ENCODE measurements at regions not wholly inside any gene's neighbourhood (a gene's known extent, or its start where the extent isn't known, plus 50 kb on each side); places are given as distances from the start of the nearest gene placed in this dataset.

GRCh38 chr14:43640718-43641267, 866.3 kb downstream of the FSCB start:
- no CpG with 5 or more reads among the region's 2 CpGs for WGBS, 2 experiments (ENCODE audit: extremely low coverage in 2 of 2, insufficient read length in 1 of 2)
- ChIA-PET POLR2A (ENCODE audit: unreplicated experiment) (no interaction called here), CTCF (no interaction called here)
- no peak overlapping the region for H3K56ac ChIP-seq (ENCODE audit: extremely low read depth, insufficient read depth, low read length)
- no peaks in the 10 kb centered on the region for H3K27me3 ChIP-seq (ENCODE audit: control insufficient read depth, insufficient read depth, low read length)
- H3K36me3 ChIP-seq (ENCODE audit: control insufficient read depth, insufficient read depth, low read length), result no peaks in the 10 kb centered on the region
- TF ChIP-seq RFX5 (IDR thresholded peaks at IDR 0.05; ENCODE audit: low read depth, low read length) (no peak), USF2 (IDR thresholded peaks at IDR 0.05; ENCODE audit: low read depth, low read length) (no peak), MAZ (IDR thresholded peaks at IDR 0.05; ENCODE audit: borderline replicate concordance, low read depth, low read length) (no peak), POLR2A (IDR thresholded peaks at IDR 0.05; ENCODE audit: low read depth, low read length) (no peak), SMC3 (IDR thresholded peaks at IDR 0.05; ENCODE audit: low read depth, low read length) (no peak), BHLHE40 (IDR thresholded peaks at IDR 0.05; ENCODE audit: low read depth, low read length) (no peak), ELK1 (IDR thresholded peaks at IDR 0.05; ENCODE audit: borderline replicate concordance, low read depth, low read length) (no peak), RAD21 (IDR thresholded peaks at IDR 0.05; ENCODE audit: low read length) (no peak), MXI1 (IDR thresholded peaks at IDR 0.05; ENCODE audit: borderline replicate concordance, low read depth, low read length) (no peak), CEBPB (IDR thresholded peaks at IDR 0.05; ENCODE audit: low read depth, low read length) (no peak), MAFK (IDR thresholded peaks at IDR 0.05; ENCODE audit: low read depth, low read length) (no peak), CTCF (conservative IDR thresholded peaks at IDR 0.05; ENCODE audit: low read depth, low read length) (no peak), RCOR1 (IDR thresholded peaks at IDR 0.05; ENCODE audit: insufficient replicate concordance, low read length) (no peak), FOS (IDR thresholded peaks at IDR 0.05; ENCODE audit: low read depth, low read length) (no peak), CHD1 (IDR thresholded peaks at IDR 0.05; ENCODE audit: low read depth, low read length) (no peak), NFE2L2 (IDR thresholded peaks at IDR 0.05; ENCODE audit: low read depth, low read length) (no peak)
- H3K23ac ChIP-seq (ENCODE audit: low read depth, low read length), result no peak overlapping the region
- H4K5ac ChIP-seq (ENCODE audit: low read depth, low read length), result no peak overlapping the region
- in situ Hi-C loops (cut with MboI; ENCODE audit: low sequenced_read_pairs), result no loop called here
- BruUV-seq (replicated peaks), result no TSS peak
- H4K91ac ChIP-seq (ENCODE audit: insufficient read depth, low read depth, low read length), result no peak overlapping the region
- no peak overlapping the region for H3K9ac ChIP-seq (ENCODE audit: low read depth, low read length)
- no peak overlapping the region for H2BK5ac ChIP-seq (ENCODE audit: low read depth, low read length, poor library complexity, severe bottlenecking)
- no peak overlapping the region for H3K4me2 ChIP-seq (ENCODE audit: low read depth, low read length)
- intact Hi-C loops (cut with micrococcal nuclease), result no loop called here
- no peak overlapping the region for H3K4ac ChIP-seq (ENCODE audit: low read depth, low read length)
- peaks cover 6% of the 10 kb centered on the region for H3K9me3 ChIP-seq (ENCODE audit: control insufficient read depth, insufficient read depth, low read length)
- H3K79me1 ChIP-seq (ENCODE audit: low read depth in 1 of 2, low read length in 2 of 2), result no peaks in the 10 kb centered on the region
- H2AK5ac ChIP-seq (ENCODE audit: low read depth, low read length), result no peak overlapping the region
- H3K9me1 ChIP-seq (ENCODE audit: insufficient read depth, low read length), result no peaks in the 10 kb centered on the region
- no peak overlapping the region for H2BK20ac ChIP-seq (ENCODE audit: low read depth, low read length)
- no peaks in the 10 kb centered on the region for H4K20me1 ChIP-seq (ENCODE audit: insufficient read depth, low read length)
- no peak overlapping the region for H3K14ac ChIP-seq (replicated peaks; ENCODE audit: low read depth, low read length)
- dilution Hi-C loops (cut with HindIII; ENCODE audit: low sequenced_read_pairs, unreplicated experiment), result no loop called here
- H4K8ac ChIP-seq (ENCODE audit: low read depth in 2 of 2, low read length in 2 of 2), result no peak overlapping the region
- H2BK15ac ChIP-seq (ENCODE audit: low read depth, low read length), result no peak overlapping the region
- H2AFZ ChIP-seq (replicated peaks; ENCODE audit: low read length, poor library complexity), result no peak overlapping the region
- H3K4me3 ChIP-seq (ENCODE audit: insufficient read depth, low read depth, low read length), result no peak overlapping the region
- no peak overlapping the region for H3K27ac ChIP-seq (ENCODE audit: insufficient read depth, low read length)
- ATAC-seq (ENCODE audit: low read depth) (no peak), DNase-seq (no peak)
- no peak overlapping the region for H2AK9ac ChIP-seq (replicated peaks; ENCODE audit: low read depth, low read length, poor library complexity)
- H3K4me1 ChIP-seq (ENCODE audit: control insufficient read depth, insufficient read depth, low read length), result no peaks in the 10 kb centered on the region
- H2BK120ac ChIP-seq (ENCODE audit: low read depth, low read length), result no peak overlapping the region
- H3K18ac ChIP-seq (ENCODE audit: low read depth, low read length), result no peak overlapping the region
